Endothelial cell of umbilical vein (primary cell): ENCODE measurements at regions not wholly inside any gene's neighbourhood (a gene's known extent, or its start where the extent isn't known, plus 50 kb on each side); places are given as distances from the start of the nearest gene placed in this dataset.

Experiments
- BruUV-seq: library from RNA; stranded (reverse); fragments of 400-500 nt; replicated peaks from 2 replicates; lab custom pipeline; 2021; lab: Mats Ljungman, UMichigan
- CTCF ChIA-PET: fragments of 300-600, 350-600 bp; sonication (Branson Sonifier 250); formaldehyde crosslinking; loops from one replicate; lab custom pipeline; 2021; ENCODE audit warnings: antibody characterized with exemption, inconsistent platforms; lab: Charles Lee
- POLR2A ChIA-PET: fragments of 300-600, 350-600 bp; sonication (Branson Sonifier 250); formaldehyde crosslinking; loops from one replicate; lab custom pipeline; 2021; ENCODE audit warnings: antibody characterized with exemption, inconsistent platforms; lab: Charles Lee
- DNase-seq: peaks from one replicate; pipeline ENCODE4 v3.0.0-alpha.2; 2011; ENCODE audit warnings: low read depth, low spot score
- FAIRE-seq: peaks from 2 replicates; lab custom pipeline; 2011; peaks lifted over from hg19 to GRCh38; lab: Jason Lieb, UNC
- H2AFZ ChIP-seq: 2 replicates; pipeline ENCODE4 v1.6.0; 2012; ENCODE audit warnings: low read depth, low read length, control low read depth, inconsistent platforms
- H3K27ac ChIP-seq: 2 replicates; pipeline ENCODE4 v1.5.1; 2011; ENCODE audit warnings: low read depth, mild to moderate bottlenecking, control low read depth, low read length, moderate library complexity; ENCODE audit not compliant: insufficient read depth
- H3K27me3 ChIP-seq, 2 experiments: 2 replicates each; pipeline versions ENCODE4 v1.6.0 to v1.6.1; 2011; ENCODE audit warnings: low read length in 2 of 2, mixed read lengths in 1 of 2; ENCODE audit not compliant: control insufficient read depth in 2 of 2, insufficient read depth in 2 of 2
- H3K36me3 ChIP-seq, 2 experiments: 2 replicates in 1 of 2; 3 replicates in 1 of 2; pipeline ENCODE4 v1.5.1; 2011; ENCODE audit warnings: low read length in 2 of 2, mild to moderate bottlenecking in 1 of 2, moderate library complexity in 1 of 2; ENCODE audit not compliant: control insufficient read depth in 2 of 2, insufficient read depth in 2 of 2; ENCODE audit errors: extremely low read depth in 1 of 2
- H3K4me1 ChIP-seq: 3 replicates; pipeline ENCODE4 v1.5.1; 2011; ENCODE audit warnings: mild to moderate bottlenecking, low read length; ENCODE audit not compliant: control insufficient read depth, insufficient read depth; ENCODE audit errors: extremely low read depth
- H3K4me2 ChIP-seq: 2 replicates; pipeline ENCODE4 v1.6.1; 2011; ENCODE audit warnings: low read length, control low read depth, mixed read lengths; ENCODE audit not compliant: insufficient read depth
- H3K4me3 ChIP-seq, 3 experiments: fragments of 200-600 bp in 1 of 3; sonication (generic), shearing (Covaris generic) in 1 of 3; replicated peaks in 1 of 3; 2 replicates each; pipeline ENCODE4 v1.5.1; 2011 to 2016; ENCODE audit warnings: control low read depth in 3 of 3, low read length in 3 of 3, mild to moderate bottlenecking in 2 of 3, inconsistent platforms in 1 of 3, low read depth in 1 of 3, moderate library complexity in 1 of 3; ENCODE audit not compliant: insufficient read depth in 1 of 3
- H3K79me2 ChIP-seq: 2 replicates; pipeline ENCODE4 v1.6.0; 2012; ENCODE audit warnings: low read length, inconsistent platforms; ENCODE audit not compliant: control insufficient read depth, insufficient read depth
- H3K9ac ChIP-seq: replicated peaks from 2 replicates; pipeline ENCODE3; 2011; ENCODE audit warnings: low read length, control low read depth; ENCODE audit not compliant: insufficient read depth; ENCODE audit errors: extremely low read depth
- H3K9me1 ChIP-seq: replicated peaks from 3 replicates; pipeline ENCODE4 v1.6.0; 2011; ENCODE audit warnings: mild to moderate bottlenecking, low read length; ENCODE audit not compliant: control insufficient read depth, insufficient read depth; ENCODE audit errors: extremely low read depth
- H3K9me3 ChIP-seq: replicated peaks from 2 replicates; pipeline ENCODE4 v1.5.1; 2012; ENCODE audit warnings: low read length, inconsistent platforms; ENCODE audit not compliant: control insufficient read depth, insufficient read depth
- H4K20me1 ChIP-seq: replicated peaks from 2 replicates; pipeline ENCODE3; 2011; ENCODE audit warnings: mild to moderate bottlenecking, low read length; ENCODE audit not compliant: control insufficient read depth, insufficient read depth; ENCODE audit errors: extremely low read depth
- EZH2 ChIP-seq: IDR thresholded peaks from 2 replicates; pipeline ENCODE4 v1.6.1; 2012; ENCODE audit warnings: borderline replicate concordance, low read depth, mild to moderate bottlenecking, moderate library complexity, low read length, inconsistent platforms; ENCODE audit not compliant: severe bottlenecking
- FOS ChIP-seq: IDR thresholded peaks from 2 replicates; pipeline ENCODE4 v1.6.1; 2011; ENCODE audit warnings: mild to moderate bottlenecking, low read length, moderate library complexity, borderline replicate concordance; ENCODE audit not compliant: insufficient read depth
- GATA2 ChIP-seq: IDR thresholded peaks from 2 replicates; pipeline ENCODE4 v1.7.0; 2011; ENCODE audit warnings: low read depth, mild to moderate bottlenecking, moderate library complexity, mixed read lengths, low read length; ENCODE audit not compliant: insufficient read length, insufficient read depth
- JUN ChIP-seq: IDR thresholded peaks from 2 replicates; pipeline ENCODE4 v1.6.1; 2011; ENCODE audit warnings: borderline replicate concordance, low read depth; ENCODE audit not compliant: insufficient read length, insufficient read depth
- MYC ChIP-seq: IDR thresholded peaks from one replicate; pipeline ENCODE4 v1.6.1; 2011; ENCODE audit warnings: mild to moderate bottlenecking, low read depth, low read length
- POLR2AphosphoS5 ChIP-seq: IDR thresholded peaks from 2 replicates; pipeline ENCODE4 v1.6.1; 2012; ENCODE audit warnings: low read depth, mild to moderate bottlenecking, control low read depth, low read length, moderate library complexity; ENCODE audit not compliant: insufficient read depth
- dilution Hi-C: fragments of 300-500 bp; cut with MboI; formaldehyde crosslinking; loops from one replicate; pipeline ENCODE4 v1.15.0; 2019; ENCODE audit warnings: low sequenced_read_pairs; ENCODE audit not compliant: extremely low pct_ligation_motif_present
- intact Hi-C: fragments of 100-400 bp; cut with micrococcal nuclease; formaldehyde crosslinking; loops from one replicate; pipeline ENCODE4 v1.10.0; 2022

- Histone ChIP-seq H3K27ac (no peak overlapping the region), H3K4me2 (no peak overlapping the region), H3K27me3 (no peaks in the 10 kb centered on the region), H2AFZ (no peak overlapping the region), H3K9me1 (no peaks in the 10 kb centered on the region), H3K4me3 (no peak overlapping the region), H3K4me1 (no peaks in the 10 kb centered on the region), H3K79me2 (no peaks in the 10 kb centered on the region), H3K9me3 (peaks cover under 1% of the 10 kb centered on the region), H3K36me3 (no peaks in the 10 kb centered on the region), H4K20me1 (no peaks in the 10 kb centered on the region), H3K9ac (no peak overlapping the region)
- CTCF ChIA-PET: interaction anchor here (0.5 kb wide), 1 partner anchor 16 kb away, joined by 4 read pairs; no protein-coding TSS in a partner anchor
- no peak for FAIRE-seq
- intact Hi-C loops (no loop called here), dilution Hi-C loops (no loop called here)
- DNase-seq: no peak
- BruUV-seq: no TSS peak
- TF ChIP-seq JUN: no peak
- TF ChIP-seq GATA2: no peak
- no peak for TF ChIP-seq EZH2
- POLR2A ChIA-PET: no interaction called here
These were observed 1655.5 kb upstream of the AGA start for GRCh38 chr4:179097741-179098140.

GRCh38 chr4:179110356-179110755, 1668.1 kb upstream of the AGA start:
- intact Hi-C loops (no loop called here), dilution Hi-C loops (no loop called here)
- Histone ChIP-seq H3K9ac (no peak overlapping the region), H3K79me2 (no peaks in the 10 kb centered on the region), H3K27me3 (no peaks in the 10 kb centered on the region), H3K4me2 (no peak overlapping the region), H2AFZ (no peak overlapping the region), H3K9me3 (peaks cover 10% of the 10 kb centered on the region), H3K36me3 (no peaks in the 10 kb centered on the region), H3K4me1 (no peaks in the 10 kb centered on the region), H3K27ac (no peak overlapping the region), H3K9me1 (no peaks in the 10 kb centered on the region), H4K20me1 (no peaks in the 10 kb centered on the region), H3K4me3 (no peak overlapping the region)
- DNase-seq (no peak), FAIRE-seq (no peak)
- no peak for TF ChIP-seq GATA2
- no peak for TF ChIP-seq FOS
- no peak for TF ChIP-seq JUN
- TF ChIP-seq POLR2AphosphoS5: no peak
- no peak for TF ChIP-seq MYC
- TF ChIP-seq EZH2: no peak
- no TSS peak for BruUV-seq
- POLR2A ChIA-PET: no interaction called here
- CTCF ChIA-PET: no interaction called here
